Stimulated activated CD8-positive, alpha-beta memory T cell treated with anti-CD3 and anti-CD28 coated beads, Interleukin-4, amount 100 ng/mL, for 4 hours (primary cell): ENCODE measurements at regions not wholly inside any gene's neighbourhood (a gene's known extent, or its start where the extent isn't known, plus 50 kb on each side); places are given as distances from the start of the nearest gene placed in this dataset.

ENCODE experiments used
- DNase-seq, 2 donors: peaks; one replicate each; pipeline ENCODE4 v3.0.0-alpha.2; 2020; ENCODE audit warnings: low read depth in 2 of 2, low spot score in 1 of 2

DNA sequence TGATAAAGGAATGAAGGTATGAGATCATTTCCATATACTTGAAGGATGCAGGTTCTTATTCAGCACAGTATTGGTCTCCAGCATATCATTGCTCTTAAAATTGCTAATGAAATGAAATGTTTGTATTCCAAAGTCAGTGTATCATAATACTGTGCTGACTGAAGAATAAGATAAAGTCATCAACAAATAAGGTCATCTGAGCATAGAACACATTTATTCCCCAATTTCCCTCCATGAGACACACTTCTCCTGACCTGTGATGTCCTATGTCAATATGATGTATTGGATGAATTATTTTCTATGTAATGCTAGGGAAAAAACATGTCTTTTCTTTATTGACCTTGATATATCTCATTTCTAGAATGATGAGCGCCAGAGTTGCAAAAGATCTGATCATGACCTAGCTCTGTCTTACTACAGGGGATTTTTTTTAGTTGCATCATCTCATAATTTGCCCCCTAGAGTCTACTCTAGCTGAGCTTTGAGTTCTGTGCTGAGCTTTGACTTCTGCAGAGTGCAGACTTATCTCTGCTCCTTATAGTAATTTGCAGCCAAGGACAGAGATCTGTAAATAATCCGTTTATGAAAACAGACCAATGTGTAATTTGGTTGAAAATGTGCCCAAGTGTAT lies 859.8 kb downstream of the TRIB2 start:
- DNase-seq = no peak

DNA sequence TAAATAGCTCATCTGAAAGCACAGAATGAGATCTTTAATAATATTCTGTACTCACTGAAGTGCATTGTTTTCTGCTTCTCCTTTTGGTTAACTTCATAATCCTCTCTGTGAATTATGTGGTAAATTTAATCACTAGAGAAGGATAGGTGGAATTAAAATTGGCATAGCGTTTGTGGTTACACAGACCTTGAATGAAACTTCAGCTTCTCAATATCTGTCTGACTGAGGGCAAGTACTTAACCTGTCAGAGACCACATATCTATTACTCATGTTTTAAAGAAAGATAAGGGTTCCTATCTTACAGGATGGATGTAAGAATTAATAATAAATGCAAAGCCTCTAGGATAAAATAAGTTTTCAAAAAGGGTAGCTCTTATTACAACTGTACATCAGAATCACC lies 861.8 kb downstream of the TRIB2 start:
- DNase-seq = no peak

DNA sequence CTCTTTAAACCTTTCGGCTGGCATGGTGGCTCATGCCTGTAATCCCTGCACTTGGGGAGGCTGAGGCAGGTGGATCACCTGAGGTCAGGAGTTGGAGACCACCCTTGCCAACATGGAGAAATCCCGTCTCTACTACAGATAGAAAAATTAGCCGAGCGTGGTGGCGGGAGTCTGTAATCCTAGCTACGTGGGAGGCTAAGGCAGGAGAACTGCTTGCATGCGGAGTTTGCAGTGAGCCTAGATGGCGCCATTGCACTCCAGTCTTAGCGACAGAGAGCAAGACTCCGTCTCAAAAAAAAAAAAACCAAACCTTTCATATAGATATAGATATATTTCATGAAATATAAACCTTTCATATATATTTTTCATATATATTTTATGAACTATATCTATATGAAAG lies 864.7 kb downstream of the TRIB2 start:
- DNase-seq = no peak

DNA sequence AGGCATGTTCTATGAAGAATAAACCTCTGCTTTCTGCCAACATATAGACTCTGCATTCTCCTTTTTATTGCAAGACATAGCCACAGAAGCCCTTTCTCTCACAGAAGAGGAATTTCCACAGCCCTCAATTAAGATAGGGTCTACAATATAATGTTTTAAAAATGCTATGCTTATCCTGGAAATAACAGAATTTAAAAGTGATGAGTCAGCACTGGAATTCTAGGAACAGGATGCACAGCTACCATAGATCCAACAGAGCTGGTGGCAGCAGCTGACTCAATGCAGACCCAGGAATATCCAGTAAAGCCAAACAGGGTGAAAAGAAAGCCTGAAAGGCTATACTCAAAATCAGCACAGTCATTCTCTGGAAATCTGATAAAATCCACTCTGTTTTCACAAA lies 866.9 kb downstream of the TRIB2 start:
- DNase-seq = no peak

DNA sequence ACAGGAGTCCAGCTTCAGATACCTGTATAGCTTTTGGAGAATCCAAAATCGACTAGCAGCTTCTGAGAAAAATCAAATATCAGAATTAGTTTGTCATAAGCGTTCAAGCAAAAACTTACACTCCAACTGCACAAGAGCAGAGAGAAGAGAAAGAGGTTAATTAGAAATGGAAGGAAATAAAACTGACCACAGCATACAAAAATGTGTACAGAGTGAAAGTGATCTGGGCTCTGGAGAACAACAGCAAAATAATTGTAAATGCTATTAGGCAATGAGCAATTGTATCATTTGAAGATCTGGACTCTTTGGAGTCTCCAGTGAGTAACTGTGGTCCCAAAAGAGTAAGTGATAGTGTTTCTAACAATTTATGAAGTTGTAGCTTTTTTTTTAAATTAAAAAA lies 867.3 kb downstream of the TRIB2 start:
- no peak for DNase-seq

DNA sequence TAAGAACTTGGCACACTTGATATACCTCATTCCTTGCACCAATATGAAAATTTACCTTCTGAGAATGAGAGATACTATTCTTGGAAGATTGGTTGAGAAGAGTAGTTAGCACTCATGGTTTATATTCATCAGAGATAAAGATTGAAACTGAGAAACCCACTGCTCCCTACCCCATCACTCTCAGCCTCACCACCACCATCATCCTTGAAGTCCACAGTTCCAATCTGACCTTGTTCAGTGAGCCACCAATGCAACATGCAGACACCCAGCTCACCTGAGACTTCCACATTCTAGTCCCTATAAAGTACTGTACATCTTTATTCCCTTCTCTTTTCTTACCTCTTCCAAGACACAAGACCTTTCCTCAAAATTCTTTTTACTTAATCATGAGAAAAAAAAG lies 869.0 kb downstream of the TRIB2 start:
- DNase-seq = no peak

DNA sequence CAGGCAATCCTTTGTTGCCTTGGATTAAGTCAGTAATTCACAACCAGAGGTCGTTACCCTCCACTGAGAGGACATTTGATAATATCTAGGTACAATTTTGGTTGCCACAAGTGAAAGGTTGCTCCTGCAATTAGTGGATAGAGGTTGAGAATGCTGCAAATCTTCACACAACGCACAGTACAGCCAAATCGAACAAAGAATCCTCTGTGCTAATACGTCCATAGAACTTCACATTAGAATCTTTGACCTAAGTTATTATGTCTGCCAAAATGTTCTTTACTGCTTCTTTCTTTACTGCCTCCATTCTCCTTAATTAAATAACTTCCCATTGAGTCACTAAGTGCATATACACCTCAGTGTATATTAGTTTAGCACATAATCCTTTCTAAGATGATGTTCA lies 879.5 kb downstream of the TRIB2 start:
- DNase-seq = no peak

DNA sequence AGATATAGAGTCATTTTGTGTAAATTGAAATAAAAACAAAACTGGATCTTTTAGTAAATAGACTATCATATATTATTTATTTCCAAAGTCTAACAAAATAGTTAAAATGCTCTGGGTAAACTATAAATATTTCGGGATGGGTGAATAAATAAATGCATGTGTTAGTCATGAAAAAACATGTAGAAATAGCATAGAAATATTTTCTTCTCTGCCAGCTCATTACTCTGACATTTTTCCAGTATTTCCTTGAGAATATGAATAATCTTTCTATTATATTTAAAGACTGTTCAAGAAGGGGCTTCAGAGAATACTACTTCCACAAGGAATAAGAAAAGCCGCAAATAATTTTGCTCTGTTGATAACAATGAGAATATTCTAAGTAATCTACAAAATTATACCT lies 880.4 kb downstream of the TRIB2 start:
- no peak for DNase-seq

DNA sequence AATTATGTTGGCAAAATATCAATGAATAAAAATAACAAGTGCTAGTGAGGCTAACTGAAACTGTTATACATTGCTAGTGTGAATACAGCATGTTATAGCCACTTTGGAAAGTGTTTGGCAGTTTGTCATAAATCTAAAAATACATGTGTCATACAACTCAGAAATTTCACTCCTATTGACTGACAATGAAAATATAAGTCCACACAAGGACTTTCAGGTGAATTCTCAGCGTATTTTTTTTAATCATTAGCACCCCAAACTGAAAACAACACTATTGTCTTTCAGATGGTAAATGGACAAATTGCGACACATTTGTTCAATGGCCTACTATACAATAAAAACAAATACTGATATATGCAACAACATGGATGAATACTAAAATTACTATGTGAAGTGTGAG lies 884.8 kb downstream of the TRIB2 start:
- no peak for DNase-seq

DNA sequence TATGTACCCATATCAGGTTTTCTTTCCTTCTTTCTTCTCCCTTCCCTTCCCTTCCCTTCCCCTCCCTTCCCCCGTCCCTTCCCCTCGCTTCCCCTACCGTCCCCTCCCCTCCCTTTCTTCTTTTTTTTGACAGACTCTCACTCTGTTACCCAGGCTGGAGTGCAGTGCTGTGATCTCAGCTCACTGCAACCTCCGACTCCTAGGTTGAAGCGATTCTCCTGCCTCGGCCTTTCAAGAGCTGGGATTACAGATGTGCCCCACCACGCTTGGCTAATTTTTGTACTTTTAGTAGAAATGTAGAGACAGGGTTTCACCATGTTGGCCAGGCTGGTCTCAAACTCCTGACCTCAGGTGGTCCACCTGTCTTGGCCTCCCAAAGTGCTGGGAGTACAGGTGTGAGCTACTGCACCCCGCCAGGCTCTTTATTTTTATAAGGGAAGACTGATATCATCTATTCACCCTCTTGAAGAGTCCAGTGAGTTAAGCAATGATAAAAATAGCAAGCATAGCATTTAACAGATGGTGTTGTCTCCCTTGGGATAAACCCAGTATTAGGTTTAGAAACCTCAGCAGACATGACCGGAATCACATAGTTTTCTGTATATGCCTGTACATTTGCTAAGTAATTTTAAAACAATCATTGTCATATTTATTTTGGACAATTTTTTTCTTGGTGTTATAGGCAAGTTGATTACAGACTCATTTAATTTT lies 888.4 kb downstream of the TRIB2 start:
- DNase-seq = no peak

DNA sequence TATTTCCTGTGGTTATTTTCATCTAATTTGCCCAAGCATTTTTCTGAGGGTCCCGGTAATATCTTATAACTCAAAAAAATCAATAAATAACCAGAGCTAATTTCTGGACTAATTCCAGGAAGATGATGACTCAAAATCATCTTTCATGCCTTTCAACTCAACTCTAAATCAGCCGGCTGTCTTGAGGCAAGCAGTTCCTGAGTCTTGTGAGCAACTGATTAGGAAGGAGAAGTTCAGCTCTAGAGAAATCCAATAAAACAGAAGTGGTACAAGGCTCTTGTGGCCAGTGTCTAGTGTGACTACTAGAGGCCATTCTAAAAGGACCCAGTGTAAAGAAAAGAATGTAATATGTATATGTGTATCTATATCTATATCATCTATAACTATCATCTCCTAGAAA lies 890.4 kb downstream of the TRIB2 start:
- DNase-seq = no peak

DNA sequence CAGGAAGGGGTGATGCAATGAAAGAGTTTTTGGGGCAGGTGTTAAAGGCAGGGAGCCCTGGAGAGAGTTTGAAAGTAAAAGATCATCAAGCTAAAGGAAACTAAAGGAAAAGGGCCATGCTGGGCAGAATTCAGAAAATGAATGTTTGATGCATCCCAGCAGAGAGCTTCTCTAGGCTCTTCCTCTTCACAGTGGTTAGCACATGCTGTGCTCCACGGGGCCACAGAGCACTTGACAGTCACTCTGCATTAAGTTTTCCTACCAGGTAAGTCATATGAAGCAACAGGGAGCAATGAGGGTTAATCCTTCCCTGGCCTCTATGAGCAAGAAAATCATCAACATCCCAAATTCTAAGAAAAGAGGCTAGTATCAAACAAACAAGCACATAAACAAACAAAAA lies 895.2 kb downstream of the TRIB2 start:
- no peak for DNase-seq

DNA sequence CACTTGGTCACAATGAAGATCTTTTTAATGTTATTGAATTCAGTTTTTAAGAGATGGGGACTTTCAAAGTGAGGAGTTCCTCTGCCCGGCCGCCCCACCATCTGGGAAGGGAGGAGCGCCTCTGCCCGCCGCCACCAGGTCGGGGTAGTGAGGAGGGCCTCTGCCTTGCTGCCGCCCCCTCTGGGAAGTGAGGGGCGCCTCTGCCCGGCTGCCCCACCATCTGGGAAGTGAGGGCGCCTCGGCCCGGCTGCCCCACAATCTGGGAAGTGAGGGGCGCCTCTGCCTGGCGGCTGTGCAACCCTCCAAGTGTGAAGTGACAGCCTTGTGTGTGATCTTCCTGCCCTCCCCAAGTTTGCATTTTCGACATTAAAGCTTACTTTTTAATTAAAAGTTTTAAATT lies 899.3 kb downstream of the TRIB2 start:
- DNase-seq = no peak

DNA sequence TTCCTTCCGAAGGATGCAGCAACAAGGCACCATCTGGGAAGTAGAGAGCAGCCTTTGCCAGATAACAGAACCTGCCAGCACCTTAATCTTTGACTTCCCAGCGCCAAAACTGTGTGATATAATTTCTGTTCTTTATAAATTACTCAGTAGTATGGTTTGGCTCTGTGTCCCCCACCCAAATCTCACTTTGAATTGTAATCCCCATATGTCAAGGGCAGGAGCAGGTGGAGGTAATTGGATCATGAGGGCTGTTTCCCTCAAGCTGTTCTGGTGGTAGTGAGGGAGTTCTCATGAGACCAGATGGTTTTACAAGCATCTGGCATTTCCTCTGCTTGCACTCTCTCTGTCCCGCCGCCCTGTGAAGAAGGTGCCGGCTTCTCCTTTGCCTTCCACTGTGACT lies 899.9 kb downstream of the TRIB2 start:
- DNase-seq = no peak

DNA sequence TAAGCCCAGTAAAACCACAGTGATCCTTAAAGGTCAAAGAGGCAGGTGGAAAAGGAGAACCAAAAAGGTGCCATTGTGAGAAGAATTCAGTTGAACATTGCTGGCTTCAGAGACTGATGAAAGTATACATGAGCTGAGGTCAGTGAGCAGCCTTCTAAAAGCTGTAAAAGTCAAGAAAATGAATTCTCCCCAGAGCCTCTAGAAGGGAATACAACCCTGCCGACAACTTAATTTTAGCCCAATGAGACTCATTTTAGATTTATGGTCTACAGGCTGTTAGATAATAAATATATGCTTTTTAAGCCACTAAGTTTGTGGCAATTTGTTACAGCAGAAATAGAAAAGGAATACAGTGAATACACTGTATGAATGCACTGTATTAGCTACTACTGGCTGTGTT lies 911.4 kb downstream of the TRIB2 start:
- DNase-seq = no peak

DNA sequence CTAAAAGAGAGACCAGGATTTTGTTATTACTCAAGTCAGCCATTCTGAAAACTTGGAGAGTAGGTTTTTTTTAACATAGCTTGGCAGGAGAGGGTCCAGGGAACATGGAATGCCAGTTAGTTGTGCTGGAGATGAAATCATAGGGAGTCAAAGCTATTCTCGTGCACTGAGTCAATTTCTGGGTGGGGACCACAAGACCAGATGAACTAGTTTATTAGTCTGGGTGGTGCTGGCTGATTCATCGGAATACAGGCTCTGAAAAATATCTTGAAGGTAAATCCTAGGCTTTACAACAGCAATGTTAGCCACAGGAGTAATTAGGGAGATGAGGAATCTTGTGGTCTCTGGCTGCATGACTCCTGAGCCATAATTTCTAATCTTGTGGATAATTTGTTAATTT lies 921.4 kb downstream of the TRIB2 start:
- no peak for DNase-seq

DNA sequence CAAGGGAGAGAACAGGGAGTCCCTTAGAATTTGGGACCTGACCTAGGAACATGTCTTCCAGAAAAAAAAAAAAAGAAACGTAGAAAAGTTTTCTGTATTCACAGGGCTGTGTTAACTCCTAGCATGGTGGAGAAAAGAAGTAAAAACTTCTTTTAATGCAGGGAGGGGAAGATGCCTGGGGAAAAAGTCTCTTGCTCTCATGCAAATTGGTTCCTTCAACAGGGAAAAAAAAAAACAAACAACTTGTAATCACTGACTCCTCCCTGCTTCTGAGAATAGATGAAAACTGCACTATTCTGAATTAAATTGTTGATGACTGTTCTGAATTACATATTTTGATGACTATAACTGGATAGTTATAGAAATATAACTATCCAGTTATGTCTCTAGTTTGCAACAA lies 933.2 kb downstream of the TRIB2 start:
- DNase-seq = no peak

DNA sequence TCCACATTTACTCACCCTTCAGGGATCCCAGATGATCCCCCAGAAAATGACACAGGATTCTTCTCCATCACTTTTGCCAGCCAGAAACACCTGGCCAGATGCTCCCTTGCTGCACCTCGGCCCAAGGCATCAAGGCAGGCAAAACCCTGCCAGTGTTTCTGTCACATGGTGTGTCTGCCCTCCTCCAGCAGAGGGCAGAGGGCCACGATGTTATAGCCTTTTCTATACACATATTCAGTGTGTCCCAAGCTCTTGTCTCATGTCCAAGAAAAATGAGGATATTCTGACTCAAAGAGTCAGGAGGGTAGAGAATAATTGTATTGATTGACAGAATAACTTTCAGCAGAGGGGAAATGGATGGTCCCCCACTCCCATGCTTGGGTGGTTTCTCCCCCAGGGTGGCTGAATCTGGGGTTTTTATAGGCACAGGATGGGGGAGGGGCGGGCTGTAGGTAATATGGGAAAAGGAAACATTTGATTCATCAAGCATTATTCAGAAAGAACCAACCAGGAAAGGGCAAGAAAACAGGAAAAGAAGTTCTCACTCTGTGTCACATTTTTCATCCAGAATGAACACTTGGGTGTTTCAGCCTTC lies 933.9 kb downstream of the TRIB2 start:
- DNase-seq = no peak

DNA sequence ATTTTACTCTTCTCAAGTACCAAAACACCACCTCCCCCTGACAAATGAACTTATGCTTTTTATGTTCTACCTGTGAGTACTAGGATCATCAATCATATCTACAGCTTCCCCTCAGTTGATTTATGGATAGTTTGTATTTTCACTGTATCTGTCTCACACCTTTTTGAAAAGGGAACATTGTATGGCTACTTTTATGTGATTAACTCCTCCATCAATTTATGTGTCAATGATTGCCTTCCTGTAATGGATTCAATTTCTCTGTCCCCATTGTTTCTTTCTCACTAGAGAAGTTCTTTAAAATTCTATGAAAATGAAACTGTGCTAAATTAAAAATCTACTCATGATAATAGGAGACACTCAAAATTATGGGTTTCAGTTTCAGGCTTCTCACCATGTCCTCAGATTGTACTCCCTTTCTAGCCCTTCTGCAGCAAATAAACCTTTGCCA lies 935.0 kb downstream of the TRIB2 start:
- no peak for DNase-seq

DNA sequence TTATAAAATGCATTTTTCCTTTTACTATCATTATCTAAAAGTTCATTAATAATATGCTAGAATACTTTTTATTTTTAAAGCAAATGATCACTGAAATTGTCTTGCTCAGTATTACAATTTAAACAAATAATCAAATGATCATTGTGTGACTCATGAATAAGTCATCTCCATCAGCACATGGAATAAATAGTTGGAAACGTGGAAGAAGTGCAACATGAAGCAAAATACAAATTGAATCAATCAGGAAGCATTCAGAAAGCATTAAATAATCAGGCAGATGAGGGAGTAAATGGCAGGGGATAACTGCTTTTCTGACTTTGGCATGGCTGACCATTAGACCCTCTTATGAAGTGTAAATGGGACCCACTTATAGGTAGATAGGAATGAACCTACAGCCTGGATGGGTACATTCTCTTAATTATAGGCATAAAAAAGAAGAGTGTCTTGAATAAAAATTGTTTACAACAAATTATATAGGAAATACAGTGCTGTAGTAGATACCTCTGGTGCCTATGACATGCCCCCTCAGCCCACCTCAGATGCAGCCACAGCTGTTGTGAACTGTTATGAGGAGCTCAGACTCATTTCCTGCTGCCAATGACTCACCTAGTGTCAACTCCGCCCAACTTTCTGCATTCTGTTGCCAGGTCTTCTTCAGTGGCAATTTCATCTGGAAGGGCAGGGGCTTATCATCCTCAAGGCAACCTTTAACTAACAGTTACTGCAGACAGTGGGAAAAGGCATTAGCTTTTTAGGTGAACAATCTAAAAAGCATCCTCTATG lies 936.0 kb downstream of the TRIB2 start:
- DNase-seq = no peak

DNA sequence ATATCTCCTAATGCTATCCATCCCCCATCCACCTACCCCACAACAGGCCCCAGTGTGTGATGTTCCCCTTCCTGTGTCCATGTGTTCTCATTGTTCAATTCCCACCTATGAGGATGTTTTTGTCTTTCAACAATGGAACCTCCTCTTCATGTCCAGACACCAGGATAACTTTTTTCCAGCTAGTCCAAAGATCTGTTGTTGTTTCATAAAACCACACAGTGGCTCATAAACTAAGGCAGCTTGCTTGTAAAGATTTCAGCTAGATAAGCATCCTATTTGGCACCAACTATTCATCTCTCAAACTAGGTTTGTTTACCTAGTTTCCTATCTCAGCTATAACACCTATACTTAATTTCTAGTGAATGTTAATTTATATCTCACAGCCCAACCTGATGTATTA lies 937.7 kb downstream of the TRIB2 start:
- no peak for DNase-seq

DNA sequence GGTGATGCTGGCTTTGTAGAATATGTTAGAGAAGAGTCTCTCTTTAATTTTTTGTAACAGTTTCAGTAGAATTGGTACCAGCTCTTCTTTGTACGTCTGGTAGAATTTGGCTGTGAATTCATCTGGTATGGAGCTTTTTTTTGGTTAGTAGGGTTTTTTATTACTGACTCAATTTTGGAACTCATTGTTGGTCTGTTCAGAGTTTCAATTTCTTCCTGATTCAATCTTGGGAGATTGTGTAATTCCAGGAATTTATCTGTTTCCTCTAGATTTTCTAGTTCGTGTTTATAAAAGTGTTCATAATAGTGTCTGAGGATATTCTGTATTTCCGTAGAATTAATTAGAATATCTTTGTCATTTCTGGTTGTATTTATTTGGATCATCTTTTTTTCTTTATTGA lies 943.5 kb downstream of the TRIB2 start:
- DNase-seq = no peak
